Neuron (in vitro differentiated cells): ENCODE measurements at regions not wholly inside any gene's neighbourhood (a gene's known extent, or its start where the extent isn't known, plus 50 kb on each side); places are given as distances from the start of the nearest gene placed in this dataset.
"Not testable (repeated sequence)": the region's sequence is repeated elsewhere in the genome, so short reads cannot be mapped to it uniquely, and the experiment has no call there.

Source experiments
- H2AFZ ChIP-seq: one replicate; pipeline ENCODE4 v1.6.1; 2013; ENCODE audit warnings: low read depth, mild to moderate bottlenecking, inconsistent platforms, low read length, moderate library complexity
- H3K27me3 ChIP-seq: one replicate; pipeline ENCODE4 v1.6.1; 2013; ENCODE audit warnings: low read length; ENCODE audit not compliant: insufficient read depth
- H3K36me3 ChIP-seq: one replicate; pipeline ENCODE4 v1.6.1; 2013; ENCODE audit warnings: low read length; ENCODE audit not compliant: insufficient read depth
- H3K4me1 ChIP-seq: one replicate; pipeline ENCODE4 v1.6.1; 2013; ENCODE audit warnings: low read length; ENCODE audit not compliant: insufficient read depth
- H3K4me3 ChIP-seq: 2 replicates; pipeline ENCODE4 v1.5.1; 2013; ENCODE audit warnings: mild to moderate bottlenecking, low read length, moderate library complexity
- H3K9me3 ChIP-seq: one replicate; pipeline ENCODE4 v1.6.1; 2013; ENCODE audit warnings: low read length

GRCh38 chr1:245085508-245086095 is 69.2 kb upstream of the KIF26B start:
- no peak overlapping the region for H3K4me3 ChIP-seq
- H3K9me3 ChIP-seq, result peaks cover 9% of the 10 kb centered on the region
- H3K4me1 ChIP-seq, result no peaks in the 10 kb centered on the region
- peaks cover 13% of the 10 kb centered on the region for H3K36me3 ChIP-seq
- H2AFZ ChIP-seq, result no peak overlapping the region
- H3K27me3 ChIP-seq, result no peaks in the 10 kb centered on the region

GRCh38 chr1:245084551-245084950 is 70.2 kb upstream of the KIF26B start:
- no peaks in the 10 kb centered on the region for H3K4me1 ChIP-seq
- H3K27me3 ChIP-seq, result no peaks in the 10 kb centered on the region
- H3K4me3 ChIP-seq, result no peak overlapping the region
- H3K36me3 ChIP-seq, result peaks cover 11% of the 10 kb centered on the region
- H3K9me3 ChIP-seq, result peaks cover 9% of the 10 kb centered on the region
- no peak overlapping the region for H2AFZ ChIP-seq

GRCh38 chr1:245079021-245079609 is 75.7 kb upstream of the KIF26B start:
- Histone ChIP-seq H2AFZ (no peak overlapping the region), H3K4me3 (no peak overlapping the region), H3K9me3 (peaks cover 11% of the 10 kb centered on the region)

GRCh38 chr1:245074898-245075297 is 79.9 kb upstream of the KIF26B start:
- Histone ChIP-seq H3K9me3 (peaks cover 9% of the 10 kb centered on the region), H3K4me3 (no peak overlapping the region), H3K4me1 (peaks cover 6% of the 10 kb centered on the region), H3K36me3 (no peaks in the 10 kb centered on the region), H3K27me3 (no peaks in the 10 kb centered on the region), H2AFZ (no peak overlapping the region)

More at GRCh38 chr1:245079021-245079609, 75.7 kb upstream of the KIF26B start:
- Histone ChIP-seq H3K27me3 (no peaks in the 10 kb centered on the region), H3K4me1 (peaks cover 3% of the 10 kb centered on the region), H3K36me3 (peaks cover 9% of the 10 kb centered on the region)

- H3K27me3 ChIP-seq, result no peaks in the 10 kb centered on the region
- no peaks in the 10 kb centered on the region for H3K36me3 ChIP-seq
- peaks cover 9% of the 10 kb centered on the region for H3K9me3 ChIP-seq
- no peak overlapping the region for H3K4me3 ChIP-seq
- peaks cover 6% of the 10 kb centered on the region for H3K4me1 ChIP-seq
- H2AFZ ChIP-seq, result no peak overlapping the region
Observed at GRCh38 chr1:245074232-245074747, 80.5 kb upstream of the KIF26B start.

GRCh38 chr1:245070836-245071615 is 83.8 kb upstream of the KIF26B start:
- Histone ChIP-seq H2AFZ (no peak overlapping the region), H3K27me3 (no peaks in the 10 kb centered on the region), H3K4me1 (peaks cover 6% of the 10 kb centered on the region), H3K9me3 (peaks cover 7% of the 10 kb centered on the region), H3K4me3 (no peak overlapping the region), H3K36me3 (no peaks in the 10 kb centered on the region)

GRCh38 chr1:245067257-245067656 is 87.5 kb upstream of the KIF26B start:
- no peaks in the 10 kb centered on the region for H3K27me3 ChIP-seq
- peaks cover 7% of the 10 kb centered on the region for H3K9me3 ChIP-seq
- H3K36me3 ChIP-seq, result no peaks in the 10 kb centered on the region
- no peaks in the 10 kb centered on the region for H3K4me1 ChIP-seq
- H3K4me3 ChIP-seq, result no peak overlapping the region
- H2AFZ ChIP-seq, result no peak overlapping the region

- Histone ChIP-seq H3K9me3 (no peaks in the 10 kb centered on the region), H3K36me3 (no peaks in the 10 kb centered on the region), H3K4me3 (no peak overlapping the region), H3K4me1 (no peaks in the 10 kb centered on the region), H3K27me3 (no peaks in the 10 kb centered on the region), H2AFZ (no peak overlapping the region)
Observed at GRCh38 chr1:245062741-245063305, 92.0 kb upstream of the KIF26B start.

GRCh38 chr1:245061808-245062207 is 93.0 kb upstream of the KIF26B start:
- H3K4me3 ChIP-seq, H3K4me1 ChIP-seq, H2AFZ ChIP-seq, H3K27me3 ChIP-seq, H3K9me3 ChIP-seq, H3K36me3 ChIP-seq: not testable (repeated sequence)

GRCh38 chr1:245060684-245061374 is 94.0 kb upstream of the KIF26B start:
- no peaks in the 10 kb centered on the region for H3K4me1 ChIP-seq

GRCh38 chr1:245059806-245060424 is 94.9 kb upstream of the KIF26B start:
- no peaks in the 10 kb centered on the region for H3K27me3 ChIP-seq
- no peaks in the 10 kb centered on the region for H3K36me3 ChIP-seq
- no peaks in the 10 kb centered on the region for H3K9me3 ChIP-seq
- no peaks in the 10 kb centered on the region for H3K4me1 ChIP-seq
- no peak overlapping the region for H2AFZ ChIP-seq
- H3K4me3 ChIP-seq, result no peak overlapping the region

More at GRCh38 chr1:245060684-245061374, 94.0 kb upstream of the KIF26B start:
- Histone ChIP-seq H3K4me3 (no peak overlapping the region), H2AFZ (no peak overlapping the region), H3K36me3 (no peaks in the 10 kb centered on the region), H3K27me3 (no peaks in the 10 kb centered on the region), H3K9me3 (no peaks in the 10 kb centered on the region)

GRCh38 chr1:245058882-245059281 is 95.9 kb upstream of the KIF26B start:
- no peaks in the 10 kb centered on the region for H3K27me3 ChIP-seq
- H3K4me1 ChIP-seq, result no peaks in the 10 kb centered on the region
- H3K9me3 ChIP-seq, result peaks cover 1% of the 10 kb centered on the region
- H3K4me3 ChIP-seq, result no peak overlapping the region
- H3K36me3 ChIP-seq, result peaks cover 3% of the 10 kb centered on the region
- no peak overlapping the region for H2AFZ ChIP-seq
